HG03159 (cell line): ENCODE measurements at regions not wholly inside any gene's neighbourhood (a gene's known extent, or its start where the extent isn't known, plus 50 kb on each side); places are given as distances from the start of the nearest gene placed in this dataset.

Source experiments
- ATAC-seq: cut with Tn5 transposase; IDR thresholded peaks from one replicate; pipeline ENCODE4 v1.9.1; 2021; ENCODE audit warnings: mild to moderate bottlenecking, moderate library complexity; ENCODE audit not compliant: unreplicated experiment

GRCh38 chr2:14540015-14540414 lies 92.5 kb upstream of the LRATD1 start:
- ATAC-seq: no peak

- ATAC-seq: no peak
Measured at GRCh38 chr2:14543284-14543683, 89.2 kb upstream of the LRATD1 start.

DNA sequence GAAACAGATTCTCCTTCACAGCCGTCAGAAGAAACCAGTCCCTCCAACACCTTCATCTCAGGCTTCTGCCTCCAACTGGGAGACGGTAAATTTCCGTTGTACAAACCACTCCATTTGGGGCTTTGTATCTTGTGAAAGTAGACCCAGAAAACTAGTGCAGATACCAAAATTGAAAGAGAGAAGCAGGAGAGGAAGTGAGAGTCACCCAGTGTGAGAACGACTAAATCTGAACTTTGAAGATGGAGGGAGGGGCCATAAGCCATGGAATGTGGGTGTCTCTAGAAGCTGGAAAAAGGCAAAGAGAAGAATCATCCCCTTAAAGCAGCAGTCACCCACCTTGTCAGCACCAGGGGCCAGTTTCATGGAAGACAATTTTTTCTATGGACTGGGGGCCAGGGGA lies 88.3 kb upstream of the LRATD1 start:
- ATAC-seq: no peak

DNA sequence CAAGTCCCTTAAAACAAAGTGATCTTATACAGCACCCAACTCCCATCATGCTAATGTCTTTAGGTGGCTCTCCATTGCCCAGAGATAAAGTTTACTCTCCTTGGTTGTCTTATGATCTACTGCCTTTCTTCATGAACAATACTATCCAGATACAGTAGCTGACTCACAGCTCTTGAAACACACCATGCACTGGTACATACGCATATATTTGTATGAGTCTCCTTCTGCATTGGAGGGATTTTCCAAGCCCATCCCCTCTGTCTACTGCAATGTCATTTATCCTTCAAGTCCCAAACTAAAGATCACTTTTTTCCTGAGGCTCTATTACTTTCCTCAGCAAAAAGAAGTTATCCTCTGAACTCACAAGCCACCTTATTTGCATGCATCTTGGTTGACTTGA lies 84.7 kb upstream of the LRATD1 start:
- ATAC-seq: no peak

DNA sequence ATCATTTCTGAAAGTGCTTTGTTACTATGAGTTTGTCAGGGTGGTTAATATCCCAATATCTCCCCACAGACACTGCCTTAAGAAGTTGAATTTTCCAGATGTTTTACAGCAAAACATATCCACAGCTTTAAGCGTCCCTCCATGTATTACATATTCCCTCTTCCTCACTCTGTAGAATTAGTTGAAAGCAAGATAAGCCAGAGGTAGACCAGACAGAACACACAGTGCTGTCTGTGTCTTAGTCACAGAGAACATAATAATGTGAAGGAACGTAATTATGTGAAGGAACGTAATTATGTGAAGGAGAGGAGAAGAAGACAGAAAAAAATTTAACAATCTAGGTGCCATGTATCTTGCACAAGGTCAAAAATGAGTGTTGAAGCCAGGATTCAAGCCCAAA lies 81.9 kb upstream of the LRATD1 start:
- no peak for ATAC-seq

DNA sequence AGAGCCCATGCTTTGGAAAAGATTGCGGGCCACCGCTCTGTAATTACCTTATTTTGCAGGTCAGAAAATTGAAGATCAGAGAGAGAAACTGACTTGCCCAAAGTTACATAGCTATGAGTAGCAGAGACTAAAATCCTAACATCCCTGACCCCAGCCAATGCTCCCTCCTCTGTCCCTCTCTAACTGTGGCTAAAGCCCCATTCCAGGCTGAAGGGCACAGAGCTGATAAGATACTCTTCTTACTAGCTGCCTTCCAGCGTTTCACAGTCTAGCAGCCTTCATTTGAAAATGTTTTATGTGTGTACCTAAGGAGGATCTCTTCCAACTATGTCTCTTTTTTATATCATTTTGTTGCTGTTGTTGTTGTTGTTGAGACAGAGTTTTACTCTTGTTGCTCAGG lies 81.4 kb upstream of the LRATD1 start:
- ATAC-seq: no peak

GRCh38 chr2:14552286-14552685 lies 80.2 kb upstream of the LRATD1 start:
- ATAC-seq: no peak

GRCh38 chr2:14552818-14553217 lies 79.7 kb upstream of the LRATD1 start:
- no peak for ATAC-seq

- ATAC-seq: no peak
Measured at GRCh38 chr2:14554849-14555545, 77.5 kb upstream of the LRATD1 start.

GRCh38 chr2:14557111-14557510 lies 75.4 kb upstream of the LRATD1 start:
- ATAC-seq: no peak

- no peak for ATAC-seq
Measured at GRCh38 chr2:14557916-14558315, 74.6 kb upstream of the LRATD1 start.

GRCh38 chr2:14558335-14558919 lies 74.1 kb upstream of the LRATD1 start:
- ATAC-seq: no peak

- no peak for ATAC-seq
Measured at GRCh38 chr2:14560716-14561115, 71.8 kb upstream of the LRATD1 start.

DNA sequence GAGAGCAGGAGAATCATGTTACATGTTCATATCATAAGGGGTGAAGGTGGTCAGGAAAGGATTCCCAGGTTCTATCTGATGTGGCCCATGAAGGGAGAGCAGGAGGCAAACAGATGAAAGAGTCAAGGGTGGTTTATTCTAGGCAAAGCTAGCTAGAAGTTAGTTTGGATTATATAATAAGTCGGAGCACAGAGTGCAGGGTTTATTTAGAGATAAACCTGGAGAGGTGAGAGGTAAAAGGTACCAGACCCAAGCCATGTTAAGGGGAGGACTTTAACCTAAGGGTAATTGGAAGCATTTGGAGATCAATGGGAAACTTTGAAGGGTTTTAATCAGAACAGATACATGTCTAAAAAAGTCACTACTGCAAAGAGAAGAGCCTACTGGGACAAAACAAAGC lies 69.2 kb upstream of the LRATD1 start:
- ATAC-seq: no peak

DNA sequence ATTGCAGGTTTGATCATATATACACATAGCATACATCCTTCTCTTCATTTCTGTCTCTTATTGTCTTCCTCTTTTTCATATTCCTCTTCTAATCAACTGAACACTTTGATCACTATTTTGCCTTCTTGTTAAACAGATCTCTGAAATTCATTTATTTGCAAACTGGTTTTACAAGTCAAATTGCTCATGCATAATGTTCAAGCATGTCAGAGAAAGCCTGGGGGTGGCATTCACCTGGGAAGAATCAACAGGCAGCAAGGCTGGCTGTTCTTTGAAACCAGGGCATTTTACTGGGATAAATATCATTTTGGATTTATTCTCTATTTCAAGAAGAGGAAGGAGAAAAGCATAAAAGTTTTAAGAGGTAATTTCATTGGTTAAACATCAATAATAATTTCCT lies 66.9 kb upstream of the LRATD1 start:
- ATAC-seq: no peak

GRCh38 chr2:14567561-14567960 lies 65.0 kb upstream of the LRATD1 start:
- ATAC-seq: no peak

- ATAC-seq: no peak
Measured at GRCh38 chr2:14569294-14569693, 63.2 kb upstream of the LRATD1 start.

DNA sequence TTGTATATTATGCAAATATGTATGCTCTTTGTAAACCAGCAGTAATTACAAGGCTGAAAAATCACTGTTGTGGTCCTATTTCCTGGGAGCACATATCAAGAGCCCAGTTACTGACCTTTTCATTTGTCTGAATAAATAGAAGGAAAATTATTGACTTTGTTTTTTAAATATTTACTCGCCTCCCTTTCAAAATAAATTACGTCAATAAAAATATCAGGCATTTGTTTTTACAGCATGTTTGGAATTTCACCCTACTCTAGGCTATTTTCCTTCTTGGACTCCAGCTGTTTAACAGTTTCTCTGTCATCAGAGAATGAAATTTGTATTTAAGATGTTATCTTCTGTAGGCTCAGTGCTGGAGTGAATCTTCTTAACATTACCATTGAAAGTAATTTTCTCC lies 59.9 kb upstream of the LRATD1 start:
- ATAC-seq: no peak

DNA sequence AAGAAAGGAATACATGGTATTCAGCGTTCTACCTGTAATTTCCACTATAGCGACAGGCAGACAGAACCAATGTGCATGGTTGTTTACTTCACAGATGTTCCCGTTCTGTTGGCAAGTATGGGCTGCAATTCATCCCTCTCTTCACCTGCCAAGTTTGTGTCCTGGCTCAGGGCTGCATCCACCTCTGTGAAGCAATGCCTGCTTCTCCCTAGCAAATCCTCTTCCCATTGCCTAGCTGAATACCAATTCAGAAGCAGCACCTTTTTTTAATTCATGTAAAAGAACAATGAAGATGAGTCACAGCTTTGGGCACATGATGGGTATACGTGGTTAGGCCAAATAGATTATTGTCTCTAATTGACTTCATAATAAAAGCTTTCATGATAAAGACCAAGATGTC lies 54.7 kb upstream of the LRATD1 start:
- no peak for ATAC-seq
